Stimulated activated CD4-positive, alpha-beta T cell treated with anti-CD3 and anti-CD28 coated beads, Interleukin-4, amount 100 ng/mL, for 48 hours (primary cell): ENCODE measurements at regions not wholly inside any gene's neighbourhood (a gene's known extent, or its start where the extent isn't known, plus 50 kb on each side); places are given as distances from the start of the nearest gene placed in this dataset.

ENCODE experiments used
- DNase-seq, 2 donors: peaks; one replicate each; pipeline ENCODE4 v3.0.0-alpha.2; 2020; ENCODE audit warnings: low read depth in 2 of 2

DNA sequence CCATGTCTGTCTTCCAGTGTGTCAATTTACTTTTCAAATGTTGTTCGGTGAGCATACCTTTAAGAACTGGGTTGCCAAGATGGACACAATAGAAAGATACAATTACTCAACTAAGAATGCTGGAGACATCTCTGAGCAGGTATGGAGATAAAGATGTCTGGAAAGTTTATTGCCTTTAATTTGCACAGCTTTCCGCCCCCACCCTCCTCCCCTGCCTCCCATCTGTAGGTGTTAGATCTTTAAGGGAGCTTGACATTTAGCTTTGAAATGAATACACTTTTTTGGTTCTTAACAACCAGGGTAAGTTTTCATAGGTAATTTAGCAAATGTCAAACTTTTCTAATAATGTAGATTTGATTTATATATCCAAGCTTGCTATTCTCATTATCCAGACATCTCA lies 104.4 kb downstream of the BTBD3 start:
- no peak for DNase-seq

DNA sequence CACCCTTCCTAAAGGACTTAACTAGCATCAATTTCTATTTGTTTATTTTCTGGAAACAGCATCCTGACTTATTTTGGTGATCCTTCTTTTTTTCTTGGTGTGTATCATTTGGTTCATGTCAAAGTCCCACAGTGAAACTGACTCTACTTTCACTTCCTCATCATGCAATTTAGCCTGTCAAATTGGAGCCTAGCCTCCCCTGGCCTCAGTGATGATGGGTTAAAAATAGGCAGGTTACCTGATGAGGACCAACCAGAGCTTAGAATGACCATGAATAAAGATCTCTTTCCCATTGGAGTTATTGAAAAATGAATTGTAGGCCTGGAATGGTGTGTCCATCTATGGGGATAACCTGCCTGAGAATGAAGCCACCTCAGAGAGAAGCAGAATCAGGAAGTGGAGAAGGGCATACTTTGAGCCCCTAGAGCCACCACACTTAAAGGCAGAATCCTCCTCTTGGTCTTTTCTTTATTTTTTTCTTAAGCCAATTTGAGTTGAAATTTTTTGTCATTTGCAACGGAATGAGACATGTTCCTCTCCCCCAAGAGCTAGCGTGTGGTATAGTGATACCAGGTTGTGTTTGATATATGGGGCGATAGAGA lies 105.6 kb downstream of the BTBD3 start:
- no peak for DNase-seq

DNA sequence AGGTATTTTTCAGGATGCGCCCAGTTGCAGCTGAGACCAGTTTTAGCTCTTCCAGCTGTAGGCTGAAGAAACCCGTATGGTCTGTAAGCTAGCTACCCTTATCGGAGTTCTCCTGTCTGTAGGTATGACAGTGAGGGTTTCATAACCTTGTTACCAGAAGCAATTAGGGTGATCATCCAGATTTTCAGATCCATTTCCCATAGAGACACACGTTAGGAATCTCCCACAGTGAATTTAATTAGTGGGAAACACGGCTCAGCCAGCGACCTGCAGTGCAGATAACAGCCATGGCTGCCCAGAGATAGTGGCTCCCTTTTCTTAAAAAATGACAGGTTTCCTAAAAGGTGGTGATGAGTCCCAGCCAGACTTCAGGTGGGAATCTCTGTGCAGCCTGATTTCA lies 111.1 kb downstream of the BTBD3 start:
- DNase-seq, result no peak

DNA sequence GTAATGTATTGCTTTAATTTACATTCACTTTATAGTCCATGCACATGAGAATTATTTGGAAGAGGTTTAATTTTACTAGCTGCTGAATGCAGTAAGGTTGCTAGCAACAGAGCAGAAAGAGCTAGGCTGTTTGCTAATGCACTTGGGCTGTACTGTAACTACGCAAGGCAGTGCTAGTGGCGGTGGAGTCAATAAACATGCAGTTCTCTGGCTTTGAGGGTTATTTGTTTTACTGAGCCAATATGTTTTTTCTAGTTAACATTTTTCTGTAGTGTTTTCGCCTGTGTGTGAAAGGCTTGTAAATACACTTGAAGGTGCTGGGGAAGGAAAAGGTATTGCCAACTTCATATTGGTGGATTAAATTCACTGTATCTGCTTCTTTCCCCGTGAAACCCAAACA lies 112.8 kb downstream of the BTBD3 start:
- DNase-seq, result no peak

DNA sequence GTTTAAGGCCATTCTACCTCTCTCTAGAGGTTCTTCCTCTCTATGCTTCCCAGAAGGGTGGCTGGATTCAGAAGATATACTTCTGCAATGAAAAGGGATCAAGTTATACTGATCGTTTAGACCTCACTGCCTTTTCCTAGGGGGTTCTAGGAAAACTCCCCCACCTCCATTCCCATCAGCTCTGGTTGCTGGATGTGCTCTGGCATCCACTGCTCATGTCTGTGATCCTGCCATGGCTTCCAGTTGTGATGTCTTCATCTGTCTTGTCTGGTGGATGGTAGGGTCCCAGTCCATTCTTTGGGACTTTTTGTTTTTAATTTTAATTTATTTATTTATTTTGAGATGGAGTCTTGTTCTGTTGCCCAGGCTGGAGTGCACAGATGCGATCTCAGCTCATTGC lies 118.4 kb downstream of the BTBD3 start:
- no peak for DNase-seq

DNA sequence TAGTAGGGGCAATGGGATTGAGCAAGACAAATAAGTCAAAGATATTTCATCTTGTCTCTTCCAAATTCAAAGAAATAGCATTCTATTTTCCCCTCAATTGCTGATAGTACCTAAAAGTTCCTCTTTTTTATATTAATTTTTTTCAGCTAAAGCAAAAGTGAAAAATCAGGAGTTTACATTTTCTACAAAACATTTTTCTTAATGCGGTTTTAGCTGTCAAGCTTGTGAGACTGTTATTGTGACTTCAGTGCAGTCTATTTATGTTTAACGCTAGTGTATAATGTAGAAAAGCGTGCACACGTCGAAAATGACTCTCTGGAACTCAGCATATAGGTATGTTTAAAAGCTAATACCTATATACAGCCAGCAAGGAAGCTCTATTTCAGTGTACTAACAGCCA lies 119.8 kb downstream of the BTBD3 start:
- DNase-seq, result no peak

DNA sequence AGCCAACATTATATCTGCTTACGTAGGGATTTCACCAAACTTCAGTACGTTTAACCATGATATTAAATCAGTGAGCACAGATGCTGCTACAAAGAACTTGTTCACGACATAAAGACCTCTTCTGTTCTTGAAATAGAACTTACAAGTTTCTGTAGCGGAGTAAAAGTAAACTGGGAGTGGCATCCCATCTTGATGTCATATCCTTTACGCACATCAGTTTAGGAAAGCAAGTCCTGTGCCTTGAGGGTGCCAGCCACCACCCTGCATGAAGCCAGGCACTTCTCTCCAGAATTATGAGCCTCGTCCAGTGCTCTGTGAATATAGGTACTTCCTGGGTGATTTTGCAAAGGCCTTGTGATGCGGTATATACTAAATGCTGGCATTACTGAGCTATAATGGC lies 122.6 kb downstream of the BTBD3 start:
- no peak for DNase-seq

DNA sequence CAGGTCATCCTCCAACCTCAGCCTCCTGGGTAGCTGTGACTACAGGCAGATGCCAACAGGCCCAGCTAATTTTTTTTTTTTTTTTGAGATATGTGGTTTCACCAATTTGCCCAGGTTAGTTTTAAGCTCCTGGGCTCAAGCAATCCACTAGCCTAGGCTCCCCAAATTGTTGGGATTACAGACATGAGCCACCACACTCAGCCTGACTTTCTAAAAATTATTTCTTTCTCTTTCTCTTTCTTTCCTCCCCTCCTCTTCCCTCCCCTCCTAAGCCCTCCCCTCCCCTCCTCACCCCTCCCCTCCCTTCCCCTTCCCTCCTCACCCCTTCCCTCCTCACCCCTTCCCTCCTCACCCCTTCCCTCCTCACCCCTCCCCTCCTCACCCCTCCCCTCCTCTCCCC lies 127.3 kb downstream of the BTBD3 start:
- no peak for DNase-seq

DNA sequence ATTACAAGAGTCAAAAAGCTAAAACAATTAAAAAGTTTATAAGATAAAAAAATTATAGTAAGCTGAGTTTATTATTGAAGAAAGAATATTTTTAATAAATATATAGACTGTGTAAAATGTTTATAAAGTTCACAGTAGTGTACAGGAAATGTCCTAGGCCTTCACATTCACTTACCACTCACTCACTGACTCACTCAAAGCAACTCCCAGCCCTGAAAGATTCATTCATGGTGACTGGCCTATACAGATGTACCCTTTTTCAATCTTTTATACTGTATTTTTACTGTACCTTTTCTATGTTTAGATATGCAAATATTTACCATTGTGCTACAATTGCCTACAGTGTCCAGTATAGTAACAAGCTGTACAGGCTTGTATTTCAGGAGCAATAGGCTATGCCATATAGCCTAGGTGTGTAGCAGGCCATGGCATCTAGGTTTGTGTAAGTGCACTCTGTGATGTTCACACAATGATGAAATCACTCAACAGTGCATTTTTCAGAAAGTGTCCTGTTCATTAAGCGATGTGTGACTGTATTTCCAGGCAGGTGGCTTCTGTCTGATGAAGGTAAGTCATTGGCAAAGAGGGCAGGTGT lies 130.2 kb downstream of the BTBD3 start:
- DNase-seq, result no peak

DNA sequence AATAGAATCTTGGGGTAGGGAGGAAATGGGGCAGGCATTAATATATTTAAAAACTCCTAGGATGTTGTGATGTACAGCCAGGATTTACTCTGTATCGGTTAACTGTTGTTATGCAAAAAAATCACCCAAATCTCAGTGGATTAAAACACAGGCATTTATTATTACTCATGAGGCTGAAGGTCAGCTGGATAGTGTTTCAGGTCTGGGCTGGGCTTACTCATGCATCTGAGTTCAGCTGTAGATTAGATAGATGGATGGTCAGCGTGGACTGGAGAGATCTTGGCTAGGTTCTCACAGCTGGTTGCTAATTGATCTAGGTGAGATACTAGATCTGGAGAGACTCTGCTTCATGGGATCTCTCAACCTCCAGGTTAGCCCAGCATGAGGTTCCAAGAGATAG lies 131.4 kb downstream of the BTBD3 start:
- DNase-seq, result no peak

DNA sequence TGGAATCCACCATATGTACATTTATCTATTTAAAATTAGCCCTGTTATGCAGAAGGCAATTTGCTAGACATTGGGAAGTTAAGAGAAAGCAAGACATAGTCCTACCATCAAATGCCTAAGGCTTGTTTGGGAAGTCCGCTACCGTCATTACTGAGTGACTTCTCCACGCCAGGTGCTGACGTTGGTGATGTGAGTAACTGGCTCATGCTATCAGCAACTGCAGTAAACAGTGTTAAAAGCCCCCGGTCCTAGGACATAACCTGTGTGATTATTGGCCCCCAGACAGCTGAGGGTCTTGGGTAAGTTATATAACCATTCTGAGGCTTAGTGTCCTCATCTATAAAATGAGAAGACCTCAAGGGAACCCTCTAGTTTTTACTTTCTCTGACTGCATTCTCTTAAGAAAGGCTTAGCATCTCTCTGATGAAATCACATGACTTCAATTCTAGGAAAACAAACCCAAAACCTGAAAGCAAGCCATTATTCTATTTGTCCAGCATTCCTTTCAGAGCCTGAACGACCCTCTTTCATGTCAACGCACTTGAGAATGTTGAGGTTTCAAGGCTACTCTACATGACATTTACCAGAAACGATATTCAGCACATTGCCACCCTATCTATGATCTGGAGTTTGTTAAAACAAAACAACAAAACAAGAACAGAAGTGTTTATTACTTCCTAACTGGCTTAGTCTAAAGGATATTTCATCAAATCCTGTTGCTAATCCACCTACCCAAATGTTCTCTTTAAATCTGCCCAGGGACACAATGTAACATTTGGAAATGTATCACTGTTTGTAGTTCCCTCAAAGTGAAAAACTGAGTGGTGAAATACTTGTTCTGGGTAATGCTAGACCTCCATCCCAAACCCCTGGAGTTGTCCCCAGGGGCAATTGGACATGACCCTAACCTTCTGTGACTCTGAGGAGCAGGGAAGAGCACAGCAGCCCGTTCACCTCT lies 133.8 kb downstream of the BTBD3 start:
- no peak for DNase-seq

DNA sequence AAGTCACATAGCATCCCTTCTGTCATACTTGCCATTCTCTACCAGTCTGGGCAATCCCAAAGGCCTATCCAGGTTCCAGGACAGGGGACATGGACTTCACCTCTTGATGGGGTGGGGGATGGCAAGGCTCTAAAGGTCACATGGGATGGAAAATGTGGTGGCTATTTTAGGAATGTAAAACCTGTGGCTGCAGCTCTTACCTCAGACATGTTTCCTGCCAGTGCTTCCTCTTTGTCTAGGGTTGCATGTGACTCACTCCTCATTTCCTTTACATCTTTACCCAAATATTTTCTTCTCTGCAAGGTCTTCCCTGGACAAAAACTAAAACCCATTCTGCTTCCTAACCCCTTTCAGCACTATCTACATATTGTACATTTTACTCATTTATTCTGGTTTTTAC lies 135.7 kb downstream of the BTBD3 start:
- DNase-seq, result no peak

DNA sequence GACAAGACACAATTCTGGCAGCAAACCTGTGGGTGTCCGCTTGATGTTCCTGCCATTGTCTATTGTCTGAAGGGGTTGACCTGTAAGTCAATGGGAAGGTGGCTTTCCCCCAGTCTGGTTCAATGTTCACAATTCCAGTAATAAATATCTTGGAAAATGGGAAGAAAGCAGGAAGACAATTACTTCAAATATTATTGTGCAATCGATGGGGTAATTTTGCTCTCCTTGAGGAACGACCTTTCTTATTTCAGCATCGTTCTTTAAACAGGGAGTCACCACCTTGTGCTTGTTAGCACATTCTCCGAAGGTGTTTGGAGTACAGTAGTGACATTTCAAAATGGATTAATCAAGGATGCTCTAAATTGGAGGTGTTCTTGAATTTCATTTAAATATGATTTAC lies 136.9 kb downstream of the BTBD3 start:
- no peak for DNase-seq

DNA sequence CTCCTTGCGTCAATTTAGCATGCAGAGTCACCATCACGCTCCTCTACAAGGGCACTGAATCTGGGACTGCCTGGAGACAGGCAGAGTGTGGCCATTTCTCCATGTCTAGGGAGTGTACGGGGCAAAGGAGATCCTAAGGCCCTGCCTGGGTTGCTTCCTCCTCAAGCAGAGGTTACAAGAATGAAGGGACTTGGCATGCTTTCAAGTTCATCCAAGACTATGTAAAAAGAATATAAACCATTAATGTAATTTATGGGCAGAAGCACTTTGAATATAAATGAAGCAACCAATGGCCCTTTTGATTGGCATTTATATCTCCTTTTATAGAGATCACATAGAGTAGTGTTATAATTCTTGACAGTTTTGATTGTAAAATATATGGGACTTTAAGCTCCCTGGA lies 137.5 kb downstream of the BTBD3 start:
- DNase-seq, result no peak

DNA sequence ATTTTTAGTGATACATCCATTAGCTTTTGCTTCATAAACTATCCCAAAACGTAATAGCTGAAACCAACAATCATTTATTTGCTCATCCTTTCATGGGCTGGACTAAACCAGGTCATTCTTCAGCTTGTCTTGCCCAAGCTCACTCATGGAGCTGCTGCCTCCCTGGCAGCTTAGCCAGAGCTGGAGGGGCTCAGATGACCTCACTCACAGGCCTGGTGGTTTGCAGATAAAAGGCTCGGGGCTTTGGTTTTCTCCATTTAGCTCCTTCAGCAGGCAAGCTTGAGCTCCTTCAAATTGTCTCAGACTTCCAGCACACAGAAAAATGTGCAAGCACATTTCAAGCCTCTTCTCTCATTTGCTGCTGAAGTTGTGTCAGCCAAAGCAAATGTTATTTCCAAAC lies 139.1 kb downstream of the BTBD3 start:
- no peak for DNase-seq

DNA sequence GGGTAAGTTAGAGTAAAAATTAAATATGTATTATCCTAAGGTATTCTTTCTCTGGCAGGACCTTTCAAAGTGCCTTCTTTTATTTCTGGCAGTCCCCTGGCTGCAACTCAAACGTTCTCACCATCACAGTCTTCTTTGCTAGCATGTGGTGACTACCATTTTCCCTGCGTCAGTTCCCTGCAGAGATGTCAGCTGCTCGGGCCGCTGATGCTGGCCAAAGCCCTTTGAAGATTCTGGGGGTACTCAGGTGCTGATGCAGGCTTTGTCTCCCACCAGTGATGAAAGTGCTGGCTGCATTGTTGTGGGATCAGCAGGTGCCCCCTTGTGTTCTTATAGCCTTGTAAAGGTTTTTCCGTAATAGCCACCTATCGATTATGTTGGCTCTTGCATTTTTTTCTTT lies 140.1 kb downstream of the BTBD3 start:
- no peak for DNase-seq

DNA sequence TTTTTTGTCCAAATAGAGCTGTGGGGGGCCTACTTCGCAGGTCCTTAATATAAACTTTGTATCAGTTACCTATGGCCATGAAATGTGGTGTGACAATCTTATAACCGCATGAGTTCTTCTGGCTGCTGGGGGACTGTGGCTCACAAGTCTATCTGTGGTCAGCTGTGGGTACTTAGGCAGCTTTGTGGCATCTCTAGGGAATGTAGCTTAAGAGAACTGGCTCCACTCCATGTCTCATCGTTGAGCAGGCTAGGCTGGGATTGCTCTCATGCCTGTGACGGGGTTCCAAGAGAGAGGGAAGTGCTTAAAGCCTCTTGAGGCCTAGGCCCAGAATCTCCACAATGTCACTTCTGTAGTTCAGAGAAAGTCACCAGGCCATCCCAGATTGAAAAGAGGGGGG lies 140.5 kb downstream of the BTBD3 start:
- no peak for DNase-seq

DNA sequence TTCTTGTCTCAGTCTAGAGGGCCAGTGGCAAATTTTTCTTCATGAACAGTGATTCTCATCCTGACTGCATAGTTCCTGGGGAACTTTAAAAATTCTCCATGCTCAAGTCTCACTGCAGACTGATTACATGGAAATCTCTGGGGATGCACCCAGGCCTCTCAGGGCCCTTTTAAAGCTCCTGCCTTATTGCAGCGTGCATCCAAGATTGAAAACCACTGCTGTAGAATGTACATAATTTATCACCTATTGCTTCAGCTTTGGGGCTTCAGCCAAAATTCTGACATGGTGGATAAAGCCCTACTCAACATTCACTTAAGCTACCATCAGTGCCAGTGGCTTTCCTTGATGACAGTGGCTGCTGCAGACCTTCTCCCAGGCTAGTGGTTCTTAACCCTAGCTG lies 143.8 kb downstream of the BTBD3 start:
- DNase-seq, result no peak

DNA sequence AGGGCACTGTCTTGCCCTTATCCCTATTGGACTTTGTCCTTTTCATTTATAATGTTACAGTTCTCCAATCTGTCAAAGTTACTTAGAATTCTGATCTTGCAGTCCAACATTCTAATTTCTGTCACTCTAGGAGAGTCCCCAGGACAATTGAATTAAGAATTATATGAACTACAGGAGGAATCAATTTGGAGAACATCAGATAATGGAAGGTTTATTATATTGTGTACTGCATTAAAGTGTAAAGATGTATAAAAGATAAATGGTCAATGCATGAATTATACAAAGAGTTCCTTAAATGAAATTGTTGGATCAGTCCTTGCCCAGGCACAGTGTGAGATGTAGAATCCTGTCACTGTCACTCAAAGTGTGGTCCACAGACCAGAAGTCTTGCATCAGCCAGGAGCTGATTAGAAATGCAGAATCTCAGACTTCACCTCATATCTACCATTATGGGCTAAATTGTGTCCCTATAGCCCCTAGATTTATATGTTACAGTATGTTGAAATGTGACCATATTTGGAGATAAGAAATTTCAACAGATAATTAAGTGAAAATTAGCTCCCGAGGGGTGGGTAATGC lies 145.5 kb downstream of the BTBD3 start:
- no peak for DNase-seq

DNA sequence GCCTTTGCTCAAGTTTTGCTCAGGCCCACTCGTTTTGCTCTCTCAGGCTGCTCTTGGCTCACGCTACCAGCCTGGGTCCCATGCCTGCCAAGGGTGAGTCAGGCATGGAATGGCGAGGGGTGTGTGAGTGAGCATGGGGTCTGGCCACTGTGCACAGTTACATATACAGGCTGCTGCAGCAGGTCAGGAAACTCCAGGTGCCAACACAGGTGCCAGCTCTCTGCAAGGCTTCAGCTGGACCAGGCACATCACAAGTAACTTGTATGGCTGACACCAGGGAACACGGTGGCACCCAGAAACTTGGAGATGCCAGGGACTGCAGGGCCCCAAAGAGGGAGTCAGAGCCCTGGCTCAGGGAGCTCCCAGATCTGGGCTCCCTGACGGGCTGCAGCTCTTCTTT lies 146.8 kb downstream of the BTBD3 start:
- no peak for DNase-seq

DNA sequence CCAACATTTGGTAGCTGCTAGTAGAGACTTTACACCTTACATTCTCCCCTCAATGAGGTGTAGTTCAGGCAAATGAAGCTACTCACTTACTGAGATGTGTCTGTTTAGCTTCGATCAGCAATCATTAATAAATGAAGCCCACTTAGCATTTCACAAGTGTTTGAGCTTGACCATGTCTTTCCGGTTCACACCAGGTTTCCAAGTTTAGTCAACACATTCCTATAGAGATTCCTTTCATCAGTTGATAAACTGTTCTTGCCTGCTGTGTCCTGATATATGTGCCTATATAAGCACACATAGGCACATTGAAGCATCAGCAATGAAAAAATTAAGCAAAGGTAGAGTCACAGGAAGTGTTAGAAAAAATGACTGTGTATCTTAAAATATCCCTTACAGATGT lies 150.0 kb downstream of the BTBD3 start:
- no peak for DNase-seq

DNA sequence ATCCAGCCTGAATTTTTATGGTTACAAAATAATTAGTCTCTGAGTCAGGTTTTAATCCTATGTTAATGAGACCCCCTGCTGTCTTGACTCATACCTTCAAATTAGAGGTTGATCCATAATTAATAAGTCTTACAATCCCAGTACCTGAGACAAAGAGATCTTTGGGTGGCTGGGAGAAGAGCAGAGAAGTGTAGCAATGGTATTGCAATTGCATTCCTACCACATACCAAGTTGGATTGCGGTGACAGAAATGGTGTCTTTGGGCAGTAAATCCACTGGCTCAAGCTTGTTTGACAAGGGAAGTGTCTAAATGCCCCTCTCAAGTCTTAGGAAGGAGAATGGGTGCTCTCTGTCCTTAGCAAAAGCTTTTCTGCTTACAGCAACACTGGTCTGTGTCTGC lies 150.4 kb downstream of the BTBD3 start:
- no peak for DNase-seq

DNA sequence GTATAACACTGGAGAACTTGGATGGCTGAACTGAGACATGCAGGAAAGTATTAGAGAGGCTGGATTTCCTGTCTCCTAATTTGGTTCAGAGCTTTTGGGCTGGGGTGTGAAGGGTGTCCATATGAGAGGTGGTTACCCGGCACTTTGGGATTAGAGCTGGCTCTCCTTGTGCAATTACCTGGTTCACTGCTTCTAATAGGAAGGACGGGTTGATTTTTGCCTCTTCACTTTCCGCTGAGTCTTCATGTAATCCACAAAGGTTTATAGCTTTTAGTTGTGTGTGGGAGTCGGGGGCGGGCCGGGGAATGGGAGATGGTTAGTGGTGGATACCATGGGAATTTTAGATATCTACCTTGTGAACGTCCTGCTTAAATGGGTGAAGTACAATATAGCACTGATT lies 151.5 kb downstream of the BTBD3 start:
- no peak for DNase-seq
